ENCODE measurements at regions not wholly inside any gene's neighbourhood (a gene's known extent, or its start where the extent isn't known, plus 50 kb on each side); places are given as distances from the start of the nearest gene placed in this dataset.

DNA sequence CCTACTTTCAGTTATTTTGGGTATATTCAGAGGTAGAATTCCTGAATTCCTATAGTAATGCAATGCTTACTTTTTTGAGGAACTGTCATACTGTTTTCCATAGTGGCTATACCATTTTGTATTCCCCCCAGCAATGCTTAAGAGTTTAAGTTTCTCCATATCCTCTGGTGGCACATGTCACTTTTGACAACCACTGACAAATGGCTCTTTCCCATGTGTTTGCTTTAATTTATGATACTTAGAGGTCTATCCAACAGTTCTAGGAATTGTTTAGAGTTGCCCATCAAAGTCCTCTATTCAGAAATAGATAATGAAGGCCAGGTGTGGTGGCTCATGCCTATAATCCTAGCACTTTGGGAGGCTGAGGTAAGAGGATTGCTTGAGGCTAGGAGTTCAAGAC, 128.9 kb upstream of the CFAP20DC start:
- no peak for DNase-seq

GRCh38 chr3:59171491-59171890, 121.7 kb upstream of the CFAP20DC start:
- DNase-seq: no peak

DNA sequence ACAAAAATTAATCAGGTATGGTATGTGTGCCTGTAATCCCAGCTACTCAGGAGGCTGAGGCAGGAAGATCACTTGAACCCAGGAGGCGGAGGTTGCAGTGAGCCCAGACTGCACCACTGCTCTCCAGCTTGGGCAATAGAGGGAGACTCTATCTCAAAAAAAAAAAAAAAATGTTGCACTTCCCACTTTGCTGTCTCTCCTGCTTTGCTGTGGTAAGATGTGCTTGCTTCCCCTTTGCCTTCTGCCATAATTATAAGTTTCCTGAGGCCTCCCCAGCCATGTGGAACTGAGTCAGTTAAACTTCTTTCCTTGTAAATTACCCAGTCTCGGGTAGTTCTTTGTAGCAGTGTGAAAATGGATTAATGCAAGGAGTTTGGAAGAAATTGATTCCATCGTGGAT, 120.3 kb upstream of the CFAP20DC start:
- DNase-seq: peak; percentile 5 to 10

DNA sequence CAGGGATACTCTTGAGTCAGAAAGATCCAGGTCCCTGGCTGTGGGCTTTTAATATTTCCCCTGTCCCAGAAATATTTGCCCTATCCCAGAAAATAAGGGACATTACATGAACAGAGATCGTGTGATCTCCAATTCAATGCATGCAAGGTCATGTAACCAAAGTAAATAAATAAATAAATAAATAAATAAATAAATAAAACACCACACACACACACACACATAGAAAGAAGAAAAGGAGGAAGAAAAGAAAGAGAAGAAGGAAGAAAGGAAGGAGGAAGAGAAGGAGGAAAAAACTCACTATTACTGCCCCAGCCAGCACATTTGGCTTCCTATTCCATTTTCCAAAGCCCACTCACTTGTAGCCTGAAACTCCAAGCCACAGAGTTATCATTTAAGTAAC, 117.9 kb upstream of the CFAP20DC start:
- no peak for DNase-seq

DNA sequence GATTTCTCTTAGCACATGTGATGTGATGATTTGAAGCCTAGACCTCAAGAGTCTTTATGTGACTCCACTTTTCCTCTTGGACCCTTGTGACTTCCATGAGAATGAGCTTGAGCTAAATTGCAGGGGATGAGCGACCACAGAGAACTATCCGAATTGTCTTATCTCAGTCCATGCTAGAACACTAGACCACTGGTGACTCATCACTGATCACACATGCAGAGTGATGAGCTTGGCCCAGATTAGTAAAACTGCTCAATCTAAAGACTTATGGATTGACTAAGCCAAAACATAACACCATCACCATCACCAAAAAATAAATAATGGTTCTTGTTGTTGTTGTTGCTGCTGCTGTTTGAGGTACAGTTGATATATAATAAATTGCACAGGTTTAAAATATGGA, 114.1 kb upstream of the CFAP20DC start:
- no peak for DNase-seq

- DNase-seq: no peak
Measured at GRCh38 chr3:59161048-59161447, 111.2 kb upstream of the CFAP20DC start.

GRCh38 chr3:59160133-59160746, 110.4 kb upstream of the CFAP20DC start:
- DNase-seq: no peak

GRCh38 chr3:59153648-59154047, 103.8 kb upstream of the CFAP20DC start:
- DNase-seq: no peak

- no peak for DNase-seq
Measured at GRCh38 chr3:59152943-59153342, 103.1 kb upstream of the CFAP20DC start.

DNA sequence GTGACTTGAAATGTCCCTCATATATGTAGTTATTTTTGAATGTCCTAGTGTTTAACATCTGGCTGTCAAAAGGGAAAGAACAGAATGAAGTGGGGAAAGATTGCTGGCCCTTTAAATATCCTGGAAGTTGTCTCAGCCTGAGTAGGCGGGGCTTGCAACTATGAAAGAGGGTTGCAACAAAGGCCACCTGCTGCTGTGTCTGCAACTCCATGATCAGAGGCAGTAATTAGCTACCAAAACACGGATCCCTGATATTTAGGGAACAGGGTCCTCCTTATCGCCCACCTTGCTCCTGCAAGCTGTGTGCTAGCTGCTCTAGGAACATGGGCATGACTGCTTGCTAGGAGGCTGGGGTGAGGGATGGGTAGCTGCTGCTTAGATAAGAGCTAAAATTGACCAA, 100.2 kb upstream of the CFAP20DC start:
- DNase-seq: no peak

- DNase-seq: no peak
Measured at GRCh38 chr3:59149166-59149565, 99.3 kb upstream of the CFAP20DC start.

DNA sequence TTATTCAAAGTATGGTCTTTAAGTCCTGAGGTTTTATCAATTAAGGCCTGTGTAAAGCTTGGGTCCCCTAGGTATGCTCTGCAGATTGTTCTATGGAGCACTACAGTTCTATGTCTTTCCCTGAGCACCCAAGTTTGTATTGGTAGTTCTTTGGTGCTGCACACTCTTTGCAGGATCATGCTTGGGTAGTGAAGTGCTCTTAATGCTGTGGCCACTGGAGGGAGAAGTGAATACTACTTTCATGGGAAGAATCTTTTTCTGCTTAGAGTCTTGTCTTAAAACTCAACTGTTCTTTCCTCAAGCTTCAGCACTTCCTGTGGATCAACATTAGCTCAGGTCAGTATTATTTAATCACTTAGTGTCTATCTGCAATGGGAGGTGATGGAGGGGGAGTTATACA, 93.6 kb upstream of the CFAP20DC start:
- DNase-seq: no peak

GRCh38 chr3:59142556-59142955, 92.7 kb upstream of the CFAP20DC start:
- DNase-seq: no peak

DNA sequence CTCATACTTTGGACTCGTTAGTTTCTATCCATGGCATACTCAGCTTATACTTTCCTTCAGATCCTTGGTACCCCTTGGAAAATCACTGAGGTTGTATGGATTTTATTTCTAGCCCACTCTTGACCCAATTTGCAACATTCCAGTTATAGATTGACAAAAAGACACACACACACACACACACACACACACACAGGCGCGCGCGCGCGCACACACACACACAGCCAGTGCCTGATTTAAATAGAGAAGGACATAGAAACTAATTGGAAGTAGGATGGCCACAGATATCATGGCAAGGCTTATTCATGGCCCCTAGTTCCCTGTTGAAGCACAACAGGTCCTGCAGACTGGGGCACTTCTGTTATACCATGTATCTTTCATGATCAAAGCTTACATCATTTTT, 89.1 kb upstream of the CFAP20DC start:
- no peak for DNase-seq

- DNase-seq: no peak
Measured at GRCh38 chr3:59137415-59137814, 87.6 kb upstream of the CFAP20DC start.

DNA sequence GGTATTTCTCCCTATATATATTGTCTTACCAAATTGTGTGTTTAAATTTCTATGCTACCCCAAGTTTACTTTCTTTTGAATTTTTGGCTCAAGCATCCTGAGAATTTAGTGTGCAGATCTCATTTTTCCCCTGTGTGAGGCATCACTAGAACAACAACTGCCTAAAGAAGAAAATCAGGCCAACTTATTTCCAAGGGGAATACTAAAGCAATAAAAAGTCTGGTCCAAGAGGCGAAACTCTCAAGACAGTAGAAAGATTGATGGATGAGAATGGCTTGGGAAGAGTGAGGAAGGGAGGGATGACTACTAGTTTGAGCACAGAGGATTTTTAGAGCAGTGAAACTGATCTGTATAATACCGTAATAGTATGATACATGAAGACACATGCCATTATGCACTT, 86.3 kb upstream of the CFAP20DC start:
- DNase-seq: no peak

- peak; percentile 43 to 44 for DNase-seq
Measured at GRCh38 chr3:59135096-59135495, 85.3 kb upstream of the CFAP20DC start.

GRCh38 chr3:59133311-59133710, 83.5 kb upstream of the CFAP20DC start:
- peak in 1 of 2 donors; percentile 11 for DNase-seq

- no peak for DNase-seq
Measured at GRCh38 chr3:59131016-59131766, 81.4 kb upstream of the CFAP20DC start.

DNA sequence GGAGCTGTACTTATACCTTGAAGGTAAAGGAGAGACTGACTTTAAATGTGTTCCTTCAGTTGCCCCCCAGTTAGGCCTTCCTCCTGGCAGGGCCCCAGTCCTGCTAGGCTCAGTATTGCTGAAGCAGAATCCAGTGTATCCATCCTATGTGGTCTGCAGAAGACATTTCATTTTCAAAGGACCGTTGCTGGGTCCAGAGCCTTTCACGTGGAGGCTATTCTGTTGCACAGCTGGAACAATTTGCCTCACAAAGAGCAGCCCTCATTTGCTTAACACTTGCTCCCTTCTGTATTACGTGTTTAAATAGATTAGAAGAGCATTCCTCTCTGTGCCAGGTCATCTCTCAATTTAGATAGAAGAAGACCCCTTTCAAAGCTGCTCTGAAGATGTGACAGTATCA, 78.9 kb upstream of the CFAP20DC start:
- DNase-seq: no peak

DNA sequence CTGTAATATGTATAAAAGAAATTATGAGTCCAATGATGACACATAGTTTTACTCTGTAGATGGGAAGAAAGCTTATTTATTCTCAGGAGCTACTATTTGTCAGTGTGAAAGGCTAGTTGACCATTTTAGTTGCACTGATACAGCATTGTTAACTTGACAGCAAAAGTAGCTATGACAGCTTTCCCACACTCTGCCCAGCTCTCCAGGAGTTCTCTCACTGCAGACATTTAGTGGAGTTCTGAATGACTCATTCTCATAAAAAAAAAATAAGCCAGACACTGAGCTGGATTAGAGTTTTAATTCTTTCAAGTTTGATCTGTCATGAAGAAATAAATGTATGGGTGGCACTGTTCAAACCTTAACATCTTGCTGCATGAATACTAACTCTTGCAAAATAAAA, 77.2 kb upstream of the CFAP20DC start:
- no peak for DNase-seq

DNA sequence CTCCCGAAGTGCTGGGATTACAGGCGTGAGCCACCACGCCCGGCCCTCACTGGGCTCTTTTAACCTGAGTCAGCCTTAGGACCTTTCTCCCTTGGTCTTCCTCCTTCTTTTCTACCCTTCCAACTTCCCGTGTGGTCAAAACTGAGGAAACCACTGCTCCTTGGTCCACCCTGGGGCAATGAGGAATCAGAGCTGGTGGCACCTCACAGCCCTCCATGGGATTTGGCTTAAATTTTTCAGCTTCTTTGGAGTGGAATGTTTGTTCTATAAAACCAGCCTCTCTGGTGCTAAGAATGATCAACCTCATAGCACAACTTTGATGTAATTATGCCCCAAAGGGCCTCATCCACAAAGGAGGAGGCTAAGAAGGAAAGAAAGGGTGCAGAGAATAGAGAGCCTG, 76.6 kb upstream of the CFAP20DC start:
- no peak for DNase-seq

GRCh38 chr3:59121346-59122144, 71.7 kb upstream of the CFAP20DC start:
- no peak for DNase-seq

DNA sequence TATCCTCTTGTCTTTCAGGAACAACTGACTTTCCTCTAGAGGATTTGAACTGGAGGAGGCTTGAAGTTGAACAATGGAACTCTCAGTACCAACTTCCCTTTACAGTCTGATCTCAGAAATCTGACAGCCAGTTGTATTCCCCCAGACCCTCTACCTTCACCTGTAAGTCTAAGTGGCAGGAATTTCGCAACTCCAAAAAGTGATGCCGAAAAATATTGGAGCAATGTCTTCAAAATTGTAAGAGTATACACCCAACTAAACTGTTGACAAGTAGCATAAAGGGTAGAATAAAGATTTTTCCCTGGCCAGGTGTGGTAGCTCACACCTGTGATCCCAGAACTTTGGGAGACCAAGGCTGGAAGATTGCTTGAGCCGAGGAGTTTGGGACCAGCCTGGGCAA, 69.1 kb upstream of the CFAP20DC start:
- no peak for DNase-seq
